Ectodermal cell (in vitro differentiated cells): ENCODE measurements at regions not wholly inside any gene's neighbourhood (a gene's known extent, or its start where the extent isn't known, plus 50 kb on each side); places are given as distances from the start of the nearest gene placed in this dataset.

Experiments used
- H3K27ac ChIP-seq: 2 replicates; pipeline ENCODE4 v1.7.0; 2013; ENCODE audit warnings: mild to moderate bottlenecking, low read depth, low read length; ENCODE audit not compliant: insufficient read depth, poor library complexity, severe bottlenecking
- H3K27me3 ChIP-seq: 2 replicates; pipeline ENCODE4 v1.7.0; 2013; ENCODE audit warnings: mild to moderate bottlenecking, low read length; ENCODE audit not compliant: insufficient read depth, control insufficient read depth, poor library complexity, severe bottlenecking
- H3K36me3 ChIP-seq: one replicate; pipeline ENCODE4 v1.7.0; 2013; ENCODE audit warnings: low read length; ENCODE audit not compliant: control insufficient read depth, insufficient read depth
- H3K4me1 ChIP-seq: one replicate; pipeline ENCODE4 v1.7.0; 2013; ENCODE audit warnings: low read length; ENCODE audit not compliant: control insufficient read depth, insufficient read depth
- H3K4me3 ChIP-seq: 2 replicates; pipeline ENCODE4 v1.7.0; 2013; ENCODE audit warnings: low read depth, low read length, control low read depth; ENCODE audit not compliant: insufficient read depth
- H3K9me3 ChIP-seq: 2 replicates; pipeline ENCODE4 v1.7.0; 2013; ENCODE audit warnings: mild to moderate bottlenecking, low read length, moderate library complexity; ENCODE audit not compliant: control insufficient read depth
- WGBS, 2 experiments: methylation state at CpG; one replicate each; pipeline ENCODE4 v1.1.7; 2013; ENCODE audit warnings: missing lambda C conversion rate in 2 of 2; 5-methylcytosine and 5-hydroxymethylcytosine counted together

DNA sequence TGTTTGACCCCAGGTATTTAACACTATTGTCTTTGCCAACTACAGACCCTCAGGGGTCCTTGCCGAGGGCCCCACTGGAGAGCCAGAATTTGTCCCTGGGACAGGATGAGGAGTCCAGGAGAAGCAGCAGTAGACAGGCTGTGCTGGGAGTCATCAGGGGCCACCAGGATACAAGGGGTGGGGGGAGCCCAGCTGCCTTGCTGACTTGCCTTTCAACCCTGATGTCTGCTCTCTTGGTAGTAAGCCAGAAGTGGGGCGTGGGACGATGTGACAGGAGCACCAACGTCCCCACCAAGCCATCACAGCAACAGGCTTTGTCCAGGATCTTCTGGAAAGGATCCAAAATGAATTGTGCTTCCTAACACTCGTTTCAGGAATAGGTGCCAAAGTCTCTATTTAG lies 62.4 kb upstream of the CDCA7L start:
- Histone ChIP-seq H3K36me3 (no peaks in the 10 kb centered on the region), H3K4me3 (no peak overlapping the region), H3K27ac (no peak overlapping the region), H3K27me3 (no peaks in the 10 kb centered on the region), H3K4me1 (peaks cover 6% of the 10 kb centered on the region), H3K9me3 (no peaks in the 10 kb centered on the region)
- WGBS, 2 experiments = 74 to 76% methylated on average over 5 of the region's 5 CpGs

DNA sequence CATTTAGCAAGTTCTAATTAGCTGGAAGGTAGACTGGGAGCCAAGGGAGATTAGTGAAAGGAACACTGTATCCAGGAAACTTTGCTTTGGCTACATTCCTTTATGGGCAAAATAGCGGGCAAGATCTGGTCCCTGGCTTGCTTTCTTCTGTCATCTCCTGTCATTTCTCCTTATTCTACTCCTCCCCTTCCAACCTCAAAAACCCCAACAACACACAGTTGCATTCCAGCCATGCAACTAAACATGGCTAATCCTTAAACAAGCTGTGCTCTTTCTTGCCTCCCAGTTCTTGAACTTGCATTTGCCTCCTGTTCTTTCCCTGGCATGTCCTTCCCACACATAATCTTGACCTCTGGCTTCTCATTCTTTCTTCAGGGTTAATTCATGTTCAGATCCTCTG lies 59.5 kb upstream of the CDCA7L start:
- 86 to 89% methylated on average over 1 of the region's 1 CpG for WGBS, 2 experiments
- no peaks in the 10 kb centered on the region for H3K9me3 ChIP-seq
- peaks cover 6% of the 10 kb centered on the region for H3K4me1 ChIP-seq

DNA sequence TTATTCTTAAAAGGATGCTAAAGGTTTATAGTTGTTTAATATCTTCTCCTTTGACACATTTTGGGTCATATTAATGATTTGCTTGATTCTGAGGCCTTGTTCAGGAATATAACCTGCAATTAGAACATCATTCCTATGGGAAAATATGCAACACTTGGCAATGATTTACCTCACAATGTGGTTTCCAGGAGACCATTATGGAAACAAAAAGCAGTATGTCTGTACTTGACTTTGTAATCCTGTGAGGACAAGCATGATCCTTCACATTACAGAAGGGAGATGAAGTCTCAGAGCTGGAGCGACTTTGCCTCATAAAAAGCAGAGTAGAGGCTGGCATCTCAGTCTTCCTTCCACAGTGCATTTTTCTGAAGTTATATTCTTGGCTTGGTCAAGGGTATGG lies 57.0 kb upstream of the CDCA7L start:
- H3K36me3 ChIP-seq = no peaks in the 10 kb centered on the region
- H3K27me3 ChIP-seq = no peaks in the 10 kb centered on the region
- H3K27ac ChIP-seq = no peak overlapping the region
- 91 to 100% methylated on average over 1 of the region's 1 CpG for WGBS, 2 experiments
- H3K9me3 ChIP-seq = no peaks in the 10 kb centered on the region
- no peak overlapping the region for H3K4me3 ChIP-seq
- H3K4me1 ChIP-seq = peaks cover 1% of the 10 kb centered on the region

More for the DNA sequence above, 59.5 kb upstream of the CDCA7L start:
- Histone ChIP-seq H3K36me3 (no peaks in the 10 kb centered on the region), H3K27ac (no peak overlapping the region), H3K27me3 (no peaks in the 10 kb centered on the region), H3K4me3 (no peak overlapping the region)

DNA sequence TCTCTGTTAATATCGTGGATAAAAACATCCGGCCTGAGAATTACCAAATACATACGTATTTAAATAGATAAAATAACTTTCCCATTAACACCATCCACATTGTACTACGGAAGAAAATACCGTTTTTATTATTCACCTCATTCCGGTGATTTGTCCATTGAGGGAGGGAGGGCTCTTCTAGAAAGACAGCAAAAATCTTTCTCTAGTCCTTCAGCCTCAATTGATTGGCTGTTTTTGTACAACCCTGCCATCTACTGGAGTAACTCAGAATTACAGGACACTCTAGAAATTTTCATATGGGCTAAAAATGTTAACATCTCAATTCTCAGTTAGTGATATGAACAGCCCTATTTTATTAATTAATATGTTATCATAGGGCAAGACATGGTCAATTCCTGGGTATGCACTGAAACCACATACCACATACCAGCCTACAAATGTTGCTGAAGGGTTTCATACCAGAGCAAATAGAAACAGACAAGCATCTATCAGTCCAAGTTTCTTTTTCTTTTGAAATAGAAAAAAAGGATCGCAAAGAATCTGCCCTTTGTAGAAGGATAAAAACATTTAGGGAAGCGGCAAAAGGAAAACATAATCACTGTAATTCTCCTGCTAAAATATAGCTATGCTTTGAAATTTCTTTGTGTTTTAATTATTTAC lies 55.8 kb upstream of the CDCA7L start:
- no peaks in the 10 kb centered on the region for H3K9me3 ChIP-seq
- no peak overlapping the region for H3K4me3 ChIP-seq
- no peaks in the 10 kb centered on the region for H3K36me3 ChIP-seq
- H3K4me1 ChIP-seq = no peaks in the 10 kb centered on the region
- H3K27me3 ChIP-seq = no peaks in the 10 kb centered on the region
- 18 to 50% methylated on average over 4 to 8 of the region's 8 CpGs for WGBS, 2 experiments
- no peak overlapping the region for H3K27ac ChIP-seq

DNA sequence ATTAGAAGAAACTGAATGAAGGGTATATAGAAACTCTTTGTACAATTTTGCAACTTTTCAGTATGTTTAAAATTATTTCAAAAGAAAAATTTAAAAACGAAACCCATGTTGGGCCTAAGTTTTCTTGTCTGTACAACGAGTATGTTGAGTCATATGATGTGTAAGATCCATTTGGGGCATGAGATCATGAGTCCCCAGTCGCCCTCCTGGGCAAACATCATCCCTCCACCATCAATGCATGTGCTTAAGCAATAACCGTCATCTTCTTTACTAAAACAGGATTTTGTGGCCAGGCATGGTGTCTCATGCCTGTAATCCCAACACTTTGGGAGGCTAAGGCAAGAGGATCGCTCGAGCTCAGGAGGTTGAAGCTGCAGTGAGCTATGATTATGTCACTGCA lies 54.2 kb upstream of the CDCA7L start:
- Histone ChIP-seq H3K4me3 (no peak overlapping the region), H3K36me3 (no peaks in the 10 kb centered on the region), H3K4me1 (no peaks in the 10 kb centered on the region), H3K9me3 (no peaks in the 10 kb centered on the region), H3K27ac (no peak overlapping the region), H3K27me3 (no peaks in the 10 kb centered on the region)
- WGBS, 2 experiments = 95 to 97% methylated on average over 6 of the region's 6 CpGs

DNA sequence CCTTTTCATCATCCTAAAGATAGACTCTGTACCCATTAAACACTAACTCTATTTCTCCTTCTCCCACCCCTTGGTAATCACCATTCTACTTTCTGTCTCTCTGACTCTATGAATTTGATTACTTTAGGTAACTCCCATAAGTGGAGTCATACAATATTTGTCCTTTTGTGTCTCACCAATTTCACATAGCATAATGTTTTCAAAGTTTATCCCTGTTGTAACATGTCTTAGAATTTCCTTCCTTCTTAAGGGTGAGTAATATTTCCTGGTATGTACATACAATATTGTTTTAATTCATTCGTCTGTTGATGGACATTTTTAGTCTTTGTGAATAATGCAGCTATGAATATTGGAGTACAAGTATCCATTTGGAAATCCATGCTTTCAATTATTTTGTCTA lies 50.9 kb upstream of the CDCA7L start:
- Histone ChIP-seq H3K27me3 (no peaks in the 10 kb centered on the region), H3K4me1 (no peaks in the 10 kb centered on the region), H3K27ac (no peak overlapping the region), H3K36me3 (no peaks in the 10 kb centered on the region), H3K4me3 (no peak overlapping the region), H3K9me3 (no peaks in the 10 kb centered on the region)
- 93% methylated on average over 1 of the region's 1 CpG; no CpG with 5 or more reads in 1 of the 2 experiments for whole genome bisulfite sequencing, 2 experiments
